ENCODE measurements at regions not wholly inside any gene's neighbourhood (a gene's known extent, or its start where the extent isn't known, plus 50 kb on each side); places are given as distances from the start of the nearest gene placed in this dataset.
"Not testable (repeated sequence)": the region's sequence is repeated elsewhere in the genome, so short reads cannot be mapped to it uniquely, and the experiment has no call there.

- DNase-seq (ENCODE audit: low read depth): no peak
Observed at GRCh38 chr22:48635816-48636215, 1191.9 kb downstream of the BRD1 start.

DNA sequence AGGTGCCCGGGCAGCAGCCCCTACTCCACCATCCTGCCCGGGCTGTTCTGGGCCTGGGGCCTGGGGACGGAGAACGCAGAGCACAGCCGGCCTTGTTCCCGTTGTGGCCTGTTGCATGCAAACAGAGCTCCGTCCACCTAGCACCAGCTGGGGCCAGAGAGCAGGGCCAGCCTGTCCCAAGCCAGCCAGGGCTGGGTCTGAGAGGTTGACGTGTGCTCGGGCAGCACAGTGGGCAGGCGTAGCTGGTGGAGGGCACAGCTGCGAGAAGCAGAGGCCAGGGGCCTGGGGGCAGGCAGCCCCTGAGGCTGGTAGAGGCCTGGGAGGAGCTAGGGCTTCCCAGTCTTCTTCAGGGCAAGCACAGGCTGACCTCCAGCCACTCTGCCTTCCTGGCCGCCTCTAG is 1192.6 kb downstream of the BRD1 start:
- no peak for DNase-seq (ENCODE audit: low read depth)

DNA sequence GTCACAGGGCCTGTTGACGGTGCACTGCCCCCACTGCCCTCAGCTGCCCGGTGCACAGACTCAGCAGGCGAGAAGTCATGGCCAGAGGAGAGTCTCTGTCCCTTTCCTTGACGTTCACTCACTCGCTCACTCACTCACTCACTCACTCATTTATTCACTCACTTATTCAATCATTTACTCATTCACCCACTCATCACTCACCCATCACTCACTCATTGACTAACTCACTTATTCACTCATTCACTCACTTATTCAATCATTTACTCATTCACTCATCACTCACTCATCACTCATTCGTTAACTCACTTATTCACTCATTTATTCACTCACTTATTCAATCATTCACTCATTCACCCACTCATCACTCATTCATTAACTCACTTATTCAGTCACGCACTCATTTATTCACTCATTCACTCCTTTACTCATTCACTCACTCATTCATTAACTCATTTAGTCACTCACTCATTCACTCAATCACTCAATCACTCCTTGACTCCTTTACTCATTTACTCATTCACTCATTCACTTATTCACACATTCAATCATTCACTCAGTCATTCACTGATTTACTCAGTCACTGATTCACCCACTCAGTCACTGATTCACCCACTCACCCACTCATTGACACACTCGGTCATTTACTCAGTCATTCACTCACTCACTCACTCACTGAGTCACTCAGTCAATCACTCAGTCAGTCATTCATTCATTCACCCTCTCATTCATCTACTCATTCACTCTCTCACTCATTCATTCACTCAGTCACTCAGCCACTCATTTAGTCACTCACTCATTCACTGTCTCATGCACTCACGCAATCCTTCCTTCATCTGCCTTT is 1193.5 kb downstream of the BRD1 start:
- DNase-seq (ENCODE audit: low read depth): no peak

DNA sequence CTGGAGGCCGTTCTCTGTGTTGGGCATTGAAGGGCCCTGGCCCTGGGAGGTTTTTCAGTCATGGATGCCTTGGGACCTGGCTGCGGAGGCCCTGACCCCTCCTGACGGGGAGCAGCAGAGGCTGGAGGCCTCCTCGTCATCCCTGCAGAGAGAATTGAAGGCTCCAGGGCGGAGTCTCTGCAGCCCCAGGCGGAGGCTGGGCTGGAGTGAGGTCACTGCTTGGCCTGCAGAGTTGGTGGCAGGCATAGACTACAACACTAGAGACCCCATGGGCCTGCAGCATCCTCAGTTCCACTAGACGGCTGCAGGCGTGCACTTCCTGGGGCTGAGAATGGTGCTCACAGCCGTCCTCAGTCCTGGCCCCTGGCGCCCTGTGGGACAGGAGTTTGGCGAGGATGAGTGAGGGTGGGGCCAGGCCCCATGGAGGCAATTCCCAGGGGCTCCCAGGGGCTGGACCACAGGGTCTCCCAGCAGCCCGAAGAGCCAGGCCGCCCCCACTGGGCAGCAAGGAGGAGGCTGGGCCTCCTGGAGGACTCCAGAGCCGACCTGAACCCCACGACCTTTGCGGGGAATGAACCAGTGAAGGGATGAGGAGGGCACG is 1194.9 kb downstream of the BRD1 start:
- no peak for DNase-seq (ENCODE audit: low read depth)

DNA sequence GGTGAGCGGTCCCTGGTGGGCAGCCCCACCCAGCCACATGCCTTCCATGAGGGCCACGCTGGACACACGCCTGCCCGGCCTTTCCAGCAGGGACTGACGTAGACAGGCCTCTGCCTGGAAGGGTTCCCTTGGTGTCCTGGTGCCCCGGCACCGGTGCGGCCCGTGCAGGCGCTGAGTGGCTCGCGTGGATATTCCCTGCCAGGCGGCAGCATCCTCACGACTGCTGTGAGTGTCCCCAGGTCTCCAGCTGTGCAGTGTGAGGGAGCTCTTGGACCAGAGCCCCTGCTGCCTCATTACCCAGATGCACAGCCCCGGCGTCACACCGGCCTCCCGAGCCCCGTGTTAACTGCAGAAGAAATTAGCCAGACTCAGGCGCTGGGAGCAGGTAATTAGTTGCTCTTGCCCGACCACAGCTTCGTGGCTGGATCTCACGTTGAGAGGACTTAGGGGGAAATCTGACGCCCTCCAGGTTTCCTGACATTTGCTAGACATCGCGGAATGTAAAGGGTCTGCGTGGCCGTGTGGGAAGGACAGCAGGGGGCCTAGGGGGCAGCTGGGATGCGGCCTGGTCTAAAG is 1196.3 kb downstream of the BRD1 start:
- no peak for DNase-seq (ENCODE audit: low read depth)

GRCh38 chr22:48630848-48631247 is 1196.8 kb downstream of the BRD1 start:
- no peak for DNase-seq (ENCODE audit: low read depth)

- no peak for DNase-seq (ENCODE audit: low read depth)
Observed at GRCh38 chr22:48630433-48630754, 1197.3 kb downstream of the BRD1 start.

- DNase-seq (ENCODE audit: low read depth): no peak
Observed at GRCh38 chr22:48629631-48630432, 1197.8 kb downstream of the BRD1 start.

DNA sequence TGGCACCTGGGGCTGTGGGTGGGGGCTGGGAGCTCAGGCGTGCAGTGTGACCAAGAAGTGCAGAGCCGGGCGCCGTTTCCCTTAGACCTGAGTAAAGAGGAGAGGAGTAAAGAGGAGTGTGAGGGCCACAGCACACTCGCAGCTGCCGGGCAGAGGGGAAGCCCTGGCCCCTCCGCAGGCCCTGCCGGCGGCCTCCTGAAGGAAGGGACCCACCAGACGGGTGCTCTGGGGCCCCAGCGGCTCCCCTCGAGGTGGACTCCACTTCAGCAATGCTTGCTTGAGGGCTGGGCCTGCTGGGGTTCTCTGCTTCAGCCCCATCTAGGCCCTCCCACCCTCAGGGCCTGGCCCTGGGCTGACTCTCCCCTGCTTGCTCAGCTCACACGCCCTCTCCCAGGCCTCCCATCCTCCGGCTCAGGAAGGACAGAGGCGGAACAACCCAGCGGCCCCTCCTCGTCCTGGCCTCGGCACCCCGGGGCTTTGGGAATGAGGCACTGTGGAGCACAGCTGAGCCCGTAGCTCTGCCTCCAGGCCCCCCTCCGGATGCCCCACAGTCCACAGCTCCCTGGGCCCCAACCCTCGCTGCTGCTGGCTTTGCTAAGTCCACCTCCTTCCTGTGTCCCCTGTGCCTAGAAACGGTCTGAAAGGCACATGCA is 1198.7 kb downstream of the BRD1 start:
- DNase-seq (ENCODE audit: low read depth): no peak

DNA sequence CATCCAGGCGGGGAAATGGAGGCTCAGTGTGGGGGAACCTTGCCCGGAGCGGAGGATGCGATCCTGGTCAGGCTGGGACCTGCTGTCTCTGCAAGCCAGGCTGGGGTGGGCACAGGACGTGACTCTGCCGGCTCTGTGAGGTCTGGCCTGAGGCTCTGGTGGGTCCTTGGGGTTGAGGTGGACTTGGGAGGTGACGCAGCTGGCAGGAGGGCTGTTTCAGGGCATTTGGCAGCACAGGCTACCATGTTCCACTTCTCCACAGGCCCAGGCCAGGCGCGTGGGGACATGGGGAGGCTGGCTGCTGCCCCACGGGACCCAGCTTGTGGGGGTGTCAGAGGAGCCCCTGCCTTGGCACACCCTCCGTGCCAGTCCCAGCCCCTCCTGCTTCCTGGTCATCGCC is 1199.7 kb downstream of the BRD1 start:
- DNase-seq (ENCODE audit: low read depth): no peak

DNA sequence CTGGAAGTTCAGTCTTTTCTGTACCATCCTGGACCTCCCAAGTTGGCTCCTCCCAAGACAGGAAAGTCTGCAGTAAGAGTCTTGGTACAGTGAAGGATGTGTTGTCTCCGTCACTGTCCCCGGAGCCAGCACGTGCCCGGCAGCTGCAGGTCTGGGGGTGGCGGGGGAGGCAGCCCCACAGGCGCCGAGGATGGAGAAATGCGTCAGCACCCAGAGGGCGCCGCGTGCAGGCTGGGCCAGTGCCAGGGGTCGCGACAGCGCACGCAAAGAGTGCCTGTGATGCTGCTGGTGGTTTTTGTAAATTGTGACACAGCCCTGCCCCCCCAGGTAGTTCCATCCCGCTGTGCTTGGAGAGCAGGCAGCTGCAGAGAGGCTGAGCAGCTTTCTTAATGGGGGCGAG is 1200.5 kb downstream of the BRD1 start:
- DNase-seq (ENCODE audit: low read depth): no peak

DNA sequence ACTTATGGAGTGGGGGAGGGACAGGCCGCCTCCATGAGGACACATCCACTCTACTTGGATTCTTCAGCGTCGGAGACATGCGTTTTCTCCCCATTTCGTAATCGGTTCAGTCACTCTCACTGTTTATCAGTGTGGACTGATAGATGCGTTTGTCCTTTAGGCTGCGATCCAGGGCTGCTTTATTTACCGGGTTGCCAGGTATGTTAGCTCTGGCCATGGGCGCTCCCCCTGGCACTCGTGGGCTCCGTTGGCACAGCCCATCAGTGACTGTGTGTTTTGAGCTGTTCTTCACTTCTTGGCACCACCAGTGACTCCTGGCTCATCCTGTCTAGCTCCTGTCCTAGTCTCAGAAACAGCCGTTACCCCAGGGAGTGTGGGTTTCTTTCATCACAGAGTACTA is 1203.3 kb downstream of the BRD1 start:
- no peak for DNase-seq (ENCODE audit: low read depth)

DNA sequence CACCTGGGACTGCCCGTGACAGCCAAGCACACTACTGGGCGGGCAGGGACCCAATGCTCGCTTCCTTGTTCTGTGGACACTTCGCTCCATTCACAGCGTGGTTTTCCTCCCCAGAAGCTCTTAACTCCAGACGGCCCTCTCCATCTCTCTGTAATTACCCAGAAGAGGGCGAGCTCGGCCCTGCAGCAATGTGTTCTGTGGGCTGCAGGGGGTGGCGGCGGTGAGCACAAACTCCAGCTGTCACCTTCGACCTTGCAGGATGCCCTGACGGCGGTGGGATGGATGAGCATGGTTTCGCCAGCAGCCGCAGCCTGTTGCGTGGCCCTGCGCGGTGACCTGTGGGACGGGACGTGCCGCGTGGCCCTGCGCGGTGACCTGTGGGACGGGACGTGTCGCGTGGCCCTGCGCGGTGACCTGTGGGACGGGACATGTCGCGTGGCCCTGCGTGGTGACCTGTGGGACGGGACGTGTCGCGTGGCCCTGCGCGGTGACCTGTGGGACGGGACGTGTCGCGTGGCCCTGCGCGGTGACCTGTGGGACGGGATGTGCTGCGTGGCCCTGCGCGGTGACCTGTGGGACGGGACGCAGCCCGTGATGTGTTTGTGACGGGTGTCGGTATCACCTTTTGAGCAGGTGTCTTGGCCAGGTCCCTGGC is 1204.7 kb downstream of the BRD1 start:
- DNase-seq (ENCODE audit: low read depth): no peak

- no peak for DNase-seq (ENCODE audit: low read depth)
Observed at GRCh38 chr22:48621085-48621484, 1206.6 kb downstream of the BRD1 start.

- DNase-seq (ENCODE audit: low read depth): not testable (repeated sequence)
Observed at GRCh38 chr22:48620460-48620859, 1207.2 kb downstream of the BRD1 start.

DNA sequence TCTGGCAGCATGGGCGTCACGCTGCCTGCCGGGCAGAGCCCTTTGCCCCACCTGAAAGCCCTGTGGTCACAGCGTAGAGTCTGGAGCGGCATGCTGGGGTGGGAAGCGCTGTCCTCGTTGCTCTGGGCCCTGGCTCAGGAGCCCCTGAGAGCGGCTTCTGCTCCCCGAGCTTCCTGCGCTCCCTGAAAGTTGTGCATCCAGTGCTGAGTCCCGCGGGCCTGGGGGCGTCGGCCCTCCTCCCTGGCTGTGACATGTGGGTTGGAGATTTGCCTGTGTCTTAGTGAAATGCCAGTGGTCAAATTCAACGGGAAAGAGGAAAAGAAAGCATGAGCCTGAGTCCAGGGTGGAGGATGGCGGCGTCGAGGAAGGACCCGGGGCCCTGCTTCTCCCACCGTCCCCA is 1208.0 kb downstream of the BRD1 start:
- no peak for DNase-seq (ENCODE audit: low read depth)

GRCh38 chr22:48618326-48618725 is 1209.3 kb downstream of the BRD1 start:
- DNase-seq (ENCODE audit: low read depth): no peak

DNA sequence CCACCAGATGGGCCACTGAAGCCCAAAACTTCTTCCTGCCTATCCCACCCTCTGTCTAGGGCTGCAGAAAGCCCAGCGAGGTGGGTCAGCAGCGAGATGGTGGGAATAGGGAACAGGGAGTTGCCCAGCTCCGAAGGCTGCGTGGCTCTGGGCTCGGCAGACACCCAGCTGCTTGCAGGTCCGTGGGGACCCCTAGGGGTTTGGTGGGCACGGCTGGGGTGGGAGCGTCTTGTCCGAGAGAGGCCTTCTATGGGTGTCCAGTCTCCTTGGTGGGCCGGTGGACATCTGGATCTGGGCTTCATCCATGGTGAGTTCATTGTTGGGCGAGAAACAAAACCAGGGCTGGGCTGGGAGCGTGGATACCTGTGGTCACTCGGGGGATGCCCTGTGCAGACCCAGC is 1211.0 kb downstream of the BRD1 start:
- no peak for DNase-seq (ENCODE audit: low read depth)

- no peak for DNase-seq (ENCODE audit: low read depth)
Observed at GRCh38 chr22:48615171-48616008, 1212.3 kb downstream of the BRD1 start.

DNA sequence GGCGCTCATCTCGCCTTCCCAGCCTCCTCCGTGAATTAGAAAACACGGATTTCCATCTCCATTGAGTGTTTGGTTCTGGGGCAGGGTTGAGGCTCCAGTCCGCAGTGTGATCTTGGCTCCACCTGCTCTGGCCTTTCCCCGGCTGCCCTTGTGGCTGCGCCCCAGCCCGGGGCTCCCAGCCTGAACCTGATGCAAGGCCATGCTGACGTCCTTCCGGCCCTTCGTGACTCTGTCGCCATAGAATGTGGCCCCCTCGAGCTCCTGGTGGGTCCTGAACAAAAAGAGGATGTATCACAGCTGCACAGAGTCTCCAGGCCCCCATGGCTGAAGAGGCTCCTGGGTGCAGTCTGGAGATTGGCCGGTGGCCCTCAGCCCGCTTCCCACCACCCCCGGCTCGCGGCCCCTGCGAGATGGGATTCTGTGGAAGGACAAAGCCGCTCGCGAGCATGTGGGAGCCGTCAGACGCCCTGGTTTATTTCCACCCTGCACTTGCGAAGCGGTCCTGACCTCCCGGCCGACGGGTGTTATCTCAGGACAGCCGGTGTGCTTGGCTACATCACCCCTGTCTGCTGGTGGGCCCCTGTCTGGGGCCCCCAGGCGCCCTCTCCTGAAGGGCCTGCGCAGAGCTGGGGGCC is 1214.0 kb downstream of the BRD1 start:
- no peak for DNase-seq (ENCODE audit: low read depth)

Data from GM04503 (cell line).